Spleen (tissue), 11 donors: ENCODE measurements at regions not wholly inside any gene's neighbourhood (a gene's known extent, or its start where the extent isn't known, plus 50 kb on each side); places are given as distances from the start of the nearest gene placed in this dataset.

ENCODE experiments used
- DNase-seq: peaks from one replicate; pipeline ENCODE4 v3.0.0-alpha.2; 2020
- H3K27ac ChIP-seq, 8 donors: fragments of 200-600 bp; sonication (generic) in 7 of 8; 1 replicate in 4 of 8; 2 replicates in 4 of 8; pipeline versions ENCODE4 v1.5.0 to v1.8.0; 2016 to 2021; ENCODE audit warnings: inconsistent platforms in 4 of 8, mild to moderate bottlenecking in 4 of 8, moderate library complexity in 1 of 8
- H3K27me3 ChIP-seq, 7 donors: fragments of 200-600 bp; sonication (generic) in 6 of 7; replicated peaks in 1 of 7; 1 replicate in 4 of 7; 2 replicates in 3 of 7; pipeline versions ENCODE4 v1.5.0 to v1.8.0; 2016 to 2021; ENCODE audit warnings: inconsistent platforms in 3 of 7, mild to moderate bottlenecking in 1 of 7
- H3K36me3 ChIP-seq, 6 donors: fragments of 200-600 bp; sonication (generic) in 5 of 6; 1 replicate in 4 of 6; 2 replicates in 2 of 6; pipeline versions ENCODE4 v1.5.0 to v1.8.0; 2016 to 2021; ENCODE audit warnings: inconsistent platforms in 2 of 6
- H3K4me1 ChIP-seq, 6 donors: fragments of 200-600 bp; sonication (generic) in 5 of 6; 1 replicate in 3 of 6; 2 replicates in 3 of 6; pipeline versions ENCODE4 v1.5.0 to v1.8.0; 2016 to 2021; ENCODE audit warnings: inconsistent platforms in 3 of 6
- H3K4me3 ChIP-seq, 8 donors: fragments of 200-600 bp; sonication (generic) in 7 of 8; 1 replicate in 4 of 8; 2 replicates in 4 of 8; pipeline versions ENCODE4 v1.5.0 to v1.8.0; 2016 to 2021; ENCODE audit warnings: inconsistent platforms in 4 of 8, mild to moderate bottlenecking in 4 of 8, moderate library complexity in 2 of 8
- H3K9me3 ChIP-seq, 8 donors: fragments of 200-600 bp; sonication (generic) in 7 of 8; 1 replicate in 4 of 8; 2 replicates in 4 of 8; pipeline versions ENCODE4 v1.5.0 to v1.8.0; 2016 to 2021; ENCODE audit warnings: inconsistent platforms in 4 of 8
- POLR2A ChIP-seq, 3 donors: fragments of 450-650 bp; IDR thresholded peaks; one replicate each; pipeline ENCODE4 v1.5.1; 2017; ENCODE audit warnings: antibody characterized with exemption in 3 of 3, mild to moderate bottlenecking in 1 of 3
- POLR2AphosphoS5 ChIP-seq, 3 donors: sonication (generic); formaldehyde crosslinking; IDR thresholded peaks; one replicate each; pipeline ENCODE4 v1.5.1; 2017; ENCODE audit warnings: antibody characterized with exemption in 3 of 3
- WGBS, 5 donors: extraction: QIAGEN DNeasy Blood & Tissue Kit in 3 of 5; methylation state at CpG; one replicate each; pipeline versions ENCODE4 v1.1.5 to v1.1.7; 2013 to 2018; 5-methylcytosine and 5-hydroxymethylcytosine counted together
- intact Hi-C: fragments of 100-400 bp; cut with DNase I; formaldehyde crosslinking; loops from one replicate; pipeline ENCODE4 v1.15.0; 2023; ENCODE audit warnings: low total_unique reads
- TF ChIP-seq, protein P1 (sequence below), 11 experiments: fragments of 200-600 bp in 7 of 11; fragments of 450-650 bp in 4 of 11; sonication (generic) in 4 of 11; IDR thresholded peaks in 8 of 11; conservative IDR thresholded peaks in 3 of 11; 1 replicate in 7 of 11; 2 replicates in 4 of 11; pipeline versions ENCODE4 v1.4.0 to v1.8.0; 2016 to 2021; ENCODE audit warnings: antibody characterized with exemption in 11 of 11, inconsistent platforms in 4 of 11, mild to moderate bottlenecking in 1 of 11
- donor health status: healthy with polysubstance abuse.
- donor health status: DM: no; HTN: no; CAD: no; lungs with moderate emphysema.
- donor health status: DM: no; HTN: no; CAD: no.
- donor health status: Bipolar disorder and iron deficiency.
- donor health status: healthy.
- donor health status: DM: no; HTN: no; CAD: no.
- donor health status: DM: yes; HTN: yes; CAD: no.

DNA sequence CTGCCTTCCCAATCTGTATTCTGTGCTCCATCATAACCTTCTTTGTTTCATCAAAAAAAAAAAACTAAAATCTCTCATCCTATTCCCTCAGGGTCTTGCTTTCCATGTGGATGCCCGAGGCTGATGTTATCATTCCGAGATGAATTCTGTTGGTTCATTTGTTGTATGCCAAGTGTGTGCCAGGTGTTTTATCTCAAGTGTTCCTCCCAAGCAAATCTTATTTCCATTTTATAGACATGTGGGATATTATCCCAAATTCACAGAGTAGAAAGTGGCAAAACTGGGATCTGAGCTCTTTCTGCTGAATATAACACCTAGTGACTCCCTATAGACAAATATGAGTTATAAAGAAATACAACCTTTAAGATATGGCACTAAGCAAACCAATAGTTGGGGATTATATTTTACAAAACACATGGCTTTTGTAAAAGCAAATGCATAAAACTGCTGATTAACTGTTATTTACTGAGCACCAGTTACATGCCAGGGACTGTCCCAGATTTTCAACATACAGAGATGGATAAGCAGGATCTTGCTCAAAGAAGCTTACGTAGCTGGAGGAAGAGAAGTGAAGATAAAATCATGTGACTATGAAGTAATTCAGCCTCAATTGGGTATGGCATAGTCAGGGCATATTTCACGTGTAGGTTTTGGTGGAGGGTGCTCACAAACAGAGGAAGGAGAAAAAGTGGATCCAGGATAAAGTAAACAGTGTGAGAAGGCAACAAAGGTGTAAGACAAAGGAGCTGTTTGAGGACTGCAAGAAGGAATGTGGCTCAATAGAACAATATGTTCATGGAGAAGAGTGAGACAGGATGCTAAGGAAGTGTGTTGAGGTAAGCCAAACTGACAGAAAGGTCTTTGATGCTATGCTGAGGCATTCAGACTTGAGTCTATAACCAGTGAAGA, 143.3 kb upstream of the ADAMTSL1 start:
- no peak for DNase-seq
- intact Hi-C loops = no loop called here
- no peaks in the 10 kb centered on the region for H3K4me1 ChIP-seq
- H3K27me3 ChIP-seq = no peaks in the 10 kb centered on the region
- TF ChIP-seq, protein P1, sequence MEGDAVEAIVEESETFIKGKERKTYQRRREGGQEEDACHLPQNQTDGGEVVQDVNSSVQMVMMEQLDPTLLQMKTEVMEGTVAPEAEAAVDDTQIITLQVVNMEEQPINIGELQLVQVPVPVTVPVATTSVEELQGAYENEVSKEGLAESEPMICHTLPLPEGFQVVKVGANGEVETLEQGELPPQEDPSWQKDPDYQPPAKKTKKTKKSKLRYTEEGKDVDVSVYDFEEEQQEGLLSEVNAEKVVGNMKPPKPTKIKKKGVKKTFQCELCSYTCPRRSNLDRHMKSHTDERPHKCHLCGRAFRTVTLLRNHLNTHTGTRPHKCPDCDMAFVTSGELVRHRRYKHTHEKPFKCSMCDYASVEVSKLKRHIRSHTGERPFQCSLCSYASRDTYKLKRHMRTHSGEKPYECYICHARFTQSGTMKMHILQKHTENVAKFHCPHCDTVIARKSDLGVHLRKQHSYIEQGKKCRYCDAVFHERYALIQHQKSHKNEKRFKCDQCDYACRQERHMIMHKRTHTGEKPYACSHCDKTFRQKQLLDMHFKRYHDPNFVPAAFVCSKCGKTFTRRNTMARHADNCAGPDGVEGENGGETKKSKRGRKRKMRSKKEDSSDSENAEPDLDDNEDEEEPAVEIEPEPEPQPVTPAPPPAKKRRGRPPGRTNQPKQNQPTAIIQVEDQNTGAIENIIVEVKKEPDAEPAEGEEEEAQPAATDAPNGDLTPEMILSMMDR (IDR thresholded peaks at IDR 0.05 in 8 of 11, conservative IDR thresholded peaks at IDR 0.05 in 3 of 11) = no peak
- TF ChIP-seq POLR2AphosphoS5 (IDR thresholded peaks at IDR 0.05) = no peak
- WGBS, 5 donors = 70 to 88% (median 74%) methylated on average over 4 of the region's 4 CpGs
- H3K4me3 ChIP-seq = no peak overlapping the region
- H3K27ac ChIP-seq = no peak overlapping the region
- no peaks in the 10 kb centered on the region for H3K36me3 ChIP-seq
- H3K9me3 ChIP-seq = peaks cover 0 to 3% (median 0%) of the 10 kb centered on the region in 8 donors

DNA sequence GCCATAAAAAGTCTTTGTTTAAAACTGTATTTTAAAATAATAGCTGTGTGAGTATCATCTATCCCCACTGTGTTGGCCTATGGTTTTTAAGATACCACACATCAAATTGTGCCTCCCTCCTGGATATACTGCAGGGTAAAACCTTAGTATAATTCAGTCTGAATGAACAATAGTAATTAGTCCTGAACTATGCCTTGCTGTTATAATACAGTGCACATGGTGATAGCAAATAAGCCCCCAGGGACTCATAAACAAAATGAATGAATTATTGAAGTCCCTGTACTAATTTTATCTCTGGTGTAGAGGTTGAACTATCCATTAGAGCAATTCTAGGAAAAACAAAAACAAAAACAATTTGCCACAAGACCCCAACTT, 142.7 kb upstream of the ADAMTSL1 start:
- intact Hi-C loops = no loop called here

DNA sequence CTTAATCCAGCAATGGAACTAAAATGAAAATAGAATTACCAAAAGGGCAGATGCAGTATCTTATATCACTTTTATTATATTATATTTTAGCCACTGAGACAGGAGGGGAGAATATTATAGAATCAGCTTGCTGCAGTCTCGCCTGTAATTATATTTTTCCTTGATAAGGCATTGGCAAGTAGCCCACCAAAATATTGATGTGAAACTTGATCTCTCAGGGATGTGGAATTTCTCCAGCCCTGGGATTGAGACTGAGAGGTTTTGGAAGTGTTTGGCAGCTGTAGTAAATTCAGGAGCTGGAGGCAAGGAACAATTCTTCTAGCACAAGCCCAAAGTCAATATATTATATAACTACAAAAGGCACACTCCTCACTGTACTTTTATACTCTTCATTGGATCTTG, 142.1 kb upstream of the ADAMTSL1 start:
- Histone ChIP-seq H3K27ac (no peak overlapping the region), H3K36me3 (no peaks in the 10 kb centered on the region), H3K9me3 (no peaks in the 10 kb centered on the region), H3K4me1 (no peaks in the 10 kb centered on the region), H3K4me3 (no peak overlapping the region), H3K27me3 (no peaks in the 10 kb centered on the region)
- DNase-seq = no peak
- 43 to 69% (median 62%) methylated on average over 1 of the region's 1 CpG for WGBS, 5 donors
- intact Hi-C loops = no loop called here
- no peak for TF ChIP-seq POLR2A (IDR thresholded peaks at IDR 0.05)
- TF ChIP-seq, protein P1 (IDR thresholded peaks at IDR 0.05 in 8 of 11, conservative IDR thresholded peaks at IDR 0.05 in 3 of 11) = no peak
- no peak for TF ChIP-seq POLR2AphosphoS5 (IDR thresholded peaks at IDR 0.05)

More for the DNA sequence above, 142.7 kb upstream of the ADAMTSL1 start:
- Histone ChIP-seq H3K27me3 (no peaks in the 10 kb centered on the region), H3K4me1 (no peaks in the 10 kb centered on the region), H3K27ac (no peak overlapping the region), H3K4me3 (no peak overlapping the region), H3K36me3 (no peaks in the 10 kb centered on the region), H3K9me3 (no peaks in the 10 kb centered on the region)
- DNase-seq = no peak
- TF ChIP-seq POLR2AphosphoS5 (IDR thresholded peaks at IDR 0.05) = no peak
- TF ChIP-seq POLR2A (IDR thresholded peaks at IDR 0.05) = no peak
- TF ChIP-seq, protein P1 (IDR thresholded peaks at IDR 0.05 in 8 of 11, conservative IDR thresholded peaks at IDR 0.05 in 3 of 11) = no peak

DNA sequence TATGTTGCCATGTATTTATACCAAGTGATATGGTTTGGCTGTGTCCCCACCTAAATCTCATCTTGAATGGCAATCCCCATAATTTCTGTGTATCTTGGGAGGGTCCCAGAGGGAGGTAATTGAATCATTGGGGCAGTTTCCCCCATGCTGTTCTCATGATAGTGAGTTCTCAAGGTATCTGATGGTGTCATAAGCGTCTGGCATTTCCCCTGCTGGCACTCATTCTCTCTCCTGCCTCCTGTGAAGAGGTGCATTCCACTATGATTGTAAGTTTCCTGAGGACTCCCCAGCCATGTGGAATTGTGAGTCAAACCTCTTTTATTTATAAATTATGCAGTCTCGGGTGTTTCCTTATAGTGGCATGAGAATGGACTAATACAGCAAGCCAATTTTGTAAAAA, 140.8 kb upstream of the ADAMTSL1 start:
- Histone ChIP-seq H3K4me3 (no peak overlapping the region), H3K4me1 (no peaks in the 10 kb centered on the region), H3K36me3 (no peaks in the 10 kb centered on the region), H3K27ac (no peak overlapping the region), H3K27me3 (no peaks in the 10 kb centered on the region), H3K9me3 (no peaks in the 10 kb centered on the region)
- TF ChIP-seq, protein P1 (IDR thresholded peaks at IDR 0.05 in 8 of 11, conservative IDR thresholded peaks at IDR 0.05 in 3 of 11) = no peak
- TF ChIP-seq POLR2A (IDR thresholded peaks at IDR 0.05) = no peak
- WGBS, 5 donors = 56 to 89% (median 70%) methylated on average over 2 of the region's 2 CpGs
- intact Hi-C loops = no loop called here
- no peak for DNase-seq
